IgD-negative memory B cell (primary cell): ENCODE measurements at regions not wholly inside any gene's neighbourhood (a gene's known extent, or its start where the extent isn't known, plus 50 kb on each side); places are given as distances from the start of the nearest gene placed in this dataset.

Experiments
- H3K27ac Mint-ChIP-seq, 3 donors: one replicate each; pipeline ENCODE4 v1.8.0; 2020 to 2022; ENCODE audit warnings: mild to moderate bottlenecking in 3 of 3, mixed read lengths in 3 of 3, moderate library complexity in 1 of 3
- H3K27me3 Mint-ChIP-seq: one replicate; pipeline ENCODE4 v1.8.0; 2021; ENCODE audit warnings: mixed read lengths
- H3K36me3 Mint-ChIP-seq: one replicate; pipeline ENCODE4 v1.8.0; 2020; ENCODE audit warnings: mild to moderate bottlenecking, mixed read lengths
- H3K4me1 Mint-ChIP-seq, 3 donors: one replicate each; pipeline ENCODE4 v1.8.0; 2020 to 2022; ENCODE audit warnings: mixed read lengths in 3 of 3, mild to moderate bottlenecking in 1 of 3
- H3K4me3 Mint-ChIP-seq, 4 donors: one replicate each; pipeline ENCODE4 v1.8.0; 2020 to 2022; ENCODE audit warnings: mild to moderate bottlenecking in 4 of 4, mixed read lengths in 4 of 4, moderate library complexity in 3 of 4
- H3K9me3 Mint-ChIP-seq, 3 donors: one replicate each; pipeline ENCODE4 v1.8.0; 2020 to 2021; ENCODE audit warnings: mixed read lengths in 3 of 3, mild to moderate bottlenecking in 1 of 3

- Mint-ChIP-seq H3K9me3 (peaks cover 0 to 3% (median 0%) of the 10 kb centered on the region in 3 donors), H3K27ac (no peak overlapping the region), H3K36me3 (no peaks in the 10 kb centered on the region), H3K4me1 (no peaks in the 10 kb centered on the region), H3K27me3 (no peaks in the 10 kb centered on the region), H3K4me3 (no peak overlapping the region)
Measured at GRCh38 chr5:53322257-53322656, 158.2 kb upstream of the FST start.

DNA sequence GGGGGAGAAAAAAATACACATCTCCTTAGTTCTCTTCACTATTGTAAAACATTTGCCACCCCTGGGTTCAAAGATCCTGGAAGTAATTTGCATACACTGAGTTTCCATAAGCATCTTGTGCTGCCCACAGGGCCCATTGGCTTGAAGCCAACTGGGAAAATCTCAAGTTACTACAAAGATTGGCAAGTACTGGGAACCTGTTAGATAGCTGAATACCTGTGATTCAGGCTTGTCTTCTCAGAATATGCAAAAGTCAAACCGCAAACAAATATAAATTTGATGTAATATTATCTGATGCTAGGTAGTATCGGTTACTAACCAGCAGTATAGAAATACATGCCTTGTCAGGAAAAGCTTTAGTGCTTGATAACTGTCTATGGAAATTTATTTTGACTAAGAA is 156.9 kb upstream of the FST start:
- H3K4me3 Mint-ChIP-seq, result no peak overlapping the region
- peaks cover 0 to under 1% (median 0%) of the 10 kb centered on the region in 3 donors for H3K9me3 Mint-ChIP-seq
- no peak overlapping the region for H3K27ac Mint-ChIP-seq
- no peaks in the 10 kb centered on the region for H3K4me1 Mint-ChIP-seq
- H3K36me3 Mint-ChIP-seq, result no peaks in the 10 kb centered on the region
- H3K27me3 Mint-ChIP-seq, result no peaks in the 10 kb centered on the region

DNA sequence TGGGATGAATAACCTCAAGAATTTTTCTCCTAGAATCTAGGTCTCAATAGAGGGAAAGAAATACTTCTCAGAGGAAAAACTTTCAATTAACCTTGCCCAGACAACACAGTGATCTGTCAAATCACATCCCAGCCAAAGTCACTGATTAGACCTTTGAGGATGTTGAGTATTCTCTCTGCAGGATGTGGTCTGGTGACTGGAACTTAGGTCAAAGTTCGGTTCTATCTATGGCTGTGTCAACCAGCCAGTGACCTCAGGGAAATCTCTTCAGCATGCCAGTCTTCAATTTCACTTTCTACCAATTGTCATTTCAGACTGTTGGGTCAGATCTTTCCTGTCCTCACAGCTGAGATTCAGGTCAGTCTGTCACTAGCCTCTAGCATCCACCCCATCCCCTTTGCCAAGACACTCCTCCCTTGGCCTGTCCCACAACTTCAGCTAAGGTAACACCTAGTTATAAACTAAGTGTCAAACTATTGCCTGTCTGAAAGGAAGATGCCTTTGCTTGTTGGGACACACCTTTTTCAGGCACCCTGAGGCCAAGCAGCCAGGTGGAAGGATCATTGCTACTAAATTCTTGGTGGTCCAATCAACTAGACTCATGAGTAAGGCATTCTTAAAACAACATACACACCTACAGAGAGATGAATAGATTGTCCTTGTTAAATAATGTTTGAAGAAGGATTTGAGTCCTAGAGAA is 156.3 kb upstream of the FST start:
- H3K4me3 Mint-ChIP-seq, result no peak overlapping the region
- H3K36me3 Mint-ChIP-seq, result no peaks in the 10 kb centered on the region
- no peaks in the 10 kb centered on the region for H3K27me3 Mint-ChIP-seq
- no peak overlapping the region for H3K27ac Mint-ChIP-seq
- H3K9me3 Mint-ChIP-seq, result no peaks in the 10 kb centered on the region
- no peaks in the 10 kb centered on the region for H3K4me1 Mint-ChIP-seq

DNA sequence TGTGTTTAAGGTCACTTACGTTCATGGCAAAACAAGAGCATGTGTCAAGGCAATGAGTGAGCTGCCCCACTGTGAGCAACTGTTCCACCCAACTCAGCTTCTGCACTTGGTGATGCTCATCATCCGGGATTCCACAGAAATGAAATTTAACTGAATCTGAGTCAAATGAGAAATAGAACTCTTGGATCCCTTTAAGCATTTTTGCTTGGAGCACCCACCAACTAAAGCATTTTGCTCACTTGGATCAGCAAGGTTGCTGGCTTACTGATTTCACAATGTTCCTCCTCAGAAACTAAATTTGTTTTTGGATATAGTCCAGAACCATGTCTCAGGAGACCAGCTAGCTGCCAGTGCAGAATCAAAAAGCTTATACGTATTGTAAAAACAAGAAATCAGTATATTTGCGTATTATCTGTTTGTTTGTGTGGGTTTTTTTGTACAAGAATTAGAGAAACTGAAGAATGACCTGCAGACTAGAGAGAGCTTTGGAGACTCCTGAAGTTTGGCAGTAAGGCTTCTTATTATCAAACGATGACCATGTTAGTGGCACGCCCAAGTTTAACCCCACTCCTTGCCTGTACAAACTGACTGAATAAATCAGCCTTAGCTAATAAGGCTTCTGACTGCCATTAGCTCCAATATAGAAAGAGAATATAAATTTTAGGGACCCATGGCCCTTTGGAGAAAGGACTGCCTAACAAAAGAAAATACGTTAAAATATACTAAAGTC is 153.8 kb upstream of the FST start:
- Mint-ChIP-seq H3K27ac (no peak overlapping the region), H3K4me1 (no peaks in the 10 kb centered on the region), H3K36me3 (no peaks in the 10 kb centered on the region), H3K27me3 (no peaks in the 10 kb centered on the region), H3K9me3 (peaks cover 0 to 1% (median 0%) of the 10 kb centered on the region in 3 donors), H3K4me3 (no peak overlapping the region)

DNA sequence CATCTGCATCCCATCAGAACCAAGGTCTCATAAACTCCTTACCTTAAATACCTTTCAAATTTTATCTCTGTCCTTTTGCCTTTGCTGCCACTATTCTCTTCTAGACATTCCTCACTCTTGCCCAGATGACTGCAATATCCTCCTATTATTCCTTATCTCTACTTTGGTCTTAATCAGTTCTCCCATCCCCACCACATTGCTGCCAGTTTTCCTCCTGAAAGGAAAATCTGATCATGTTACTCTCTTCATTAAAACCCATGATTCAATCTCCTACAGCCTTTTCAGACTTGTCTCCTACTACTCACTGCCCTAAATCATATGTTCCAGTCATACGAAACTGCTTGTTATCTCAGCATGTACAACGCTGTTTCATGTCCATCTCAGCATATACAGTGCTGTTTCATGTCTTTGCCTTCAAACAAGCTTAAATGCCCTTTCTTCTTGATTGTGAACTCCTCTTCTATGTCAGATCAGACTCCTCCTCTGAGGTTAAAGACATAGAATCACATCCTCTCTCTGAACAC is 152.6 kb upstream of the FST start:
- Mint-ChIP-seq H3K27ac (no peak overlapping the region), H3K36me3 (no peaks in the 10 kb centered on the region), H3K9me3 (peaks cover 0 to 1% (median 0%) of the 10 kb centered on the region in 3 donors), H3K4me3 (no peak overlapping the region), H3K27me3 (no peaks in the 10 kb centered on the region), H3K4me1 (no peaks in the 10 kb centered on the region)

GRCh38 chr5:53330491-53330890 is 149.9 kb upstream of the FST start:
- Mint-ChIP-seq H3K4me3 (no peak overlapping the region), H3K9me3 (peaks cover 0 to 4% (median 0%) of the 10 kb centered on the region in 3 donors), H3K27me3 (no peaks in the 10 kb centered on the region), H3K36me3 (no peaks in the 10 kb centered on the region), H3K4me1 (no peaks in the 10 kb centered on the region), H3K27ac (no peak overlapping the region)

- H3K36me3 Mint-ChIP-seq, result no peaks in the 10 kb centered on the region
- H3K4me3 Mint-ChIP-seq, result no peak overlapping the region
- peaks cover 0 to 4% (median 0%) of the 10 kb centered on the region in 3 donors for H3K9me3 Mint-ChIP-seq
- no peaks in the 10 kb centered on the region for H3K4me1 Mint-ChIP-seq
- no peak overlapping the region for H3K27ac Mint-ChIP-seq
- no peaks in the 10 kb centered on the region for H3K27me3 Mint-ChIP-seq
Measured at GRCh38 chr5:53331463-53331862, 149.0 kb upstream of the FST start.

GRCh38 chr5:53333160-53333559 is 147.3 kb upstream of the FST start:
- H3K9me3 Mint-ChIP-seq, result peaks cover 0 to 4% (median 0%) of the 10 kb centered on the region in 3 donors
- no peaks in the 10 kb centered on the region for H3K36me3 Mint-ChIP-seq
- no peak overlapping the region for H3K27ac Mint-ChIP-seq
- H3K4me3 Mint-ChIP-seq, result no peak overlapping the region
- H3K4me1 Mint-ChIP-seq, result no peaks in the 10 kb centered on the region
- peaks cover 2% of the 10 kb centered on the region for H3K27me3 Mint-ChIP-seq

DNA sequence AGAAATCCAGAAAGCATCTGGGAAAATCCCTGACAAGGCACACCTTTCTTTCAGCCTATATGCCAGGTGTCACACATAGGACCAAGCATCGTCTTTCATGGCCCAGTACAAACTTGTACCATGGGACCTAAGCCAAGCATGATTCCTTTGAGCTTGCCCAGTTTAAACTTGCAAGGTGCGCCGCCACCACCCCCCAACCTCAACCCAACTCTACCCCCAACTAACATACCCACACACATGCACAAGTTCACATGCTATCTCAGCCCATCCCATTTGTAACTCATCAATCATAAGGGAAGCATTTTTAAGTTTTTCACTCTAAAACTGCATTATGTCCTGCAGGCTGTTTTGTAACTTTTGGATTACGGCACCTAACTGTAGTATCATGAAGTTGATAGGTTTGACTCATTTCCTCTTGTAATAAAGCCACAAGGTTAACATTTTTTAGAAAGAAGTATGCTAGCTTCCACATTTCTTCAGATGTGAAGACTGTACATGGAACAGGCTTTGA is 145.9 kb upstream of the FST start:
- H3K4me3 Mint-ChIP-seq, result no peak overlapping the region
- peaks cover 2% of the 10 kb centered on the region for H3K27me3 Mint-ChIP-seq
- no peaks in the 10 kb centered on the region for H3K36me3 Mint-ChIP-seq
- no peaks in the 10 kb centered on the region for H3K4me1 Mint-ChIP-seq
- H3K27ac Mint-ChIP-seq, result no peak overlapping the region
- H3K9me3 Mint-ChIP-seq, result peaks cover 0 to 4% (median 0%) of the 10 kb centered on the region in 3 donors

GRCh38 chr5:53335115-53335514 is 145.3 kb upstream of the FST start:
- Mint-ChIP-seq H3K9me3 (peaks cover 0 to 2% (median 0%) of the 10 kb centered on the region in 3 donors), H3K36me3 (no peaks in the 10 kb centered on the region), H3K4me1 (no peaks in the 10 kb centered on the region), H3K27me3 (peaks cover 2% of the 10 kb centered on the region), H3K4me3 (no peak overlapping the region), H3K27ac (no peak overlapping the region)

DNA sequence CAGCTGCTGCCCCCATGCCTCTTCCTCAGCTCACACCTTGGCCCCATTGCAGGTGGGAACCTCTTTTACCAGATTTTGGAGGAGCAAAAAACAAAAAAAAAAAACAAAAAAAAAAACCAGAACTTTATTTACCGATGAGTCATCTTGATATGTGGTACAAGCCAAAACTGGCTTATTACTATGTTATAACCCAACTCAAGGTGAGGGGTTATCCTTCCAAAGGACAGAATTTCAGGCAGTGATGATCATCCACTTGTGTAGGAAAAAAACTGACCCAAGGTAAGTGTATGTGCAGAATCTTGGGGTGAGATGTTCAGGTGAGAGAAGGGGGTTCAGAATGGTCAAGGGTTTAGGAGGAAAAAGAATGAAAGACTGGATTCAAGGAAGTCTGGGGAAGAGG is 142.6 kb upstream of the FST start:
- Mint-ChIP-seq H3K27ac (no peak overlapping the region), H3K27me3 (peaks cover 2% of the 10 kb centered on the region), H3K9me3 (peaks cover 0 to 2% (median 0%) of the 10 kb centered on the region in 3 donors), H3K4me3 (no peak overlapping the region), H3K4me1 (no peaks in the 10 kb centered on the region), H3K36me3 (no peaks in the 10 kb centered on the region)

DNA sequence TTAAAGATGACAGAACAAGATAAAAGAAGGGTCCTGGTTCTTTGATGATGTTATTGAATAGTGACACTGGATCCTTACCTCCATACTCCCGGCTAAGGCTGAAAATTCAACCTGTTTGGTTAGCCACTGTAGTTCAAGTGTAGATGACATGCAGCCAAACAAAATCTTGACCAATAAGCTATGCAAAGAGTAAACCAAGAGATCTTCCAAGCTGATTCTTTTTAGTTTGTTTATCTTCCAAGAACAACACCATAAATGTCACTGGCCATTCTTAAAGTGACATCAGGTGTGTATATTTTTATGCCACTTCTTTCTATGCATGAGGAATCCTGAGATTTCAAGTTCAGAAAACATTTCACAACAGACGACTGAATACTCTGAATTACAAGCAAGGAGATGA is 141.5 kb upstream of the FST start:
- Mint-ChIP-seq H3K36me3 (no peaks in the 10 kb centered on the region), H3K27me3 (peaks cover 2% of the 10 kb centered on the region), H3K4me3 (no peak overlapping the region)

GRCh38 chr5:53339962-53340540 is 140.4 kb upstream of the FST start:
- Mint-ChIP-seq H3K27me3 (peaks cover 2% of the 10 kb centered on the region), H3K27ac (no peak overlapping the region)

More for the DNA sequence above, 141.5 kb upstream of the FST start:
- Mint-ChIP-seq H3K27ac (no peak overlapping the region), H3K4me1 (no peaks in the 10 kb centered on the region), H3K9me3 (peaks cover 0 to 4% (median 2%) of the 10 kb centered on the region in 3 donors)

GRCh38 chr5:53340956-53341750 is 139.3 kb upstream of the FST start:
- no peaks in the 10 kb centered on the region for H3K36me3 Mint-ChIP-seq
- no peak overlapping the region for H3K27ac Mint-ChIP-seq
- H3K9me3 Mint-ChIP-seq, result peaks cover 0 to 4% (median 0%) of the 10 kb centered on the region in 3 donors
- H3K4me1 Mint-ChIP-seq, result no peaks in the 10 kb centered on the region
- peaks cover 2% of the 10 kb centered on the region for H3K27me3 Mint-ChIP-seq
- H3K4me3 Mint-ChIP-seq, result no peak overlapping the region

More at GRCh38 chr5:53339962-53340540, 140.4 kb upstream of the FST start:
- Mint-ChIP-seq H3K4me1 (no peaks in the 10 kb centered on the region), H3K9me3 (peaks cover 0 to 4% (median 0%) of the 10 kb centered on the region in 3 donors), H3K4me3 (no peak overlapping the region), H3K36me3 (no peaks in the 10 kb centered on the region)
